Uterus (tissue), 3 donors: ENCODE measurements at regions not wholly inside any gene's neighbourhood (a gene's known extent, or its start where the extent isn't known, plus 50 kb on each side); places are given as distances from the start of the nearest gene placed in this dataset.

Source experiments
- DNase-seq, 2 donors: peaks; one replicate each; pipeline ENCODE4 v3.0.0-alpha.2; 2019 to 2020
- H3K27ac ChIP-seq, 2 donors: fragments of 200-600 bp; sonication (generic); 1 replicate in 1 of 2; 2 replicates in 1 of 2; pipeline ENCODE4 v1.5.1; 2016 to 2018
- H3K27me3 ChIP-seq, 2 donors: fragments of 200-600 bp; sonication (generic); one replicate each; pipeline ENCODE4 v1.5.1; 2018 to 2019; ENCODE audit warnings: control low read depth in 1 of 2
- H3K36me3 ChIP-seq, 2 donors: fragments of 200-600 bp; sonication (generic); one replicate each; pipeline ENCODE4 v1.5.1; 2019; ENCODE audit warnings: control low read depth in 1 of 2
- H3K4me1 ChIP-seq, 2 donors: fragments of 200-600 bp; sonication (generic); one replicate each; pipeline ENCODE4 v1.5.1; 2018 to 2019; ENCODE audit warnings: control low read depth in 1 of 2
- H3K4me3 ChIP-seq, 2 donors: fragments of 200-600 bp; sonication (generic); 1 replicate in 1 of 2; 2 replicates in 1 of 2; pipeline ENCODE4 v1.5.1; 2018 to 2019; ENCODE audit warnings: mild to moderate bottlenecking in 1 of 2
- H3K9me3 ChIP-seq, 2 donors: fragments of 200-600 bp; sonication (generic); one replicate each; pipeline ENCODE4 v1.5.1; 2019; ENCODE audit warnings: control low read depth in 1 of 2
- CTCF ChIP-seq, 4 experiments: fragments of 200-600 bp in 2 of 4; fragments of 450-650 bp in 2 of 4; sonication (generic) in 2 of 4; IDR thresholded peaks; one replicate each; pipeline ENCODE4 v1.5.1; 2016 to 2019; ENCODE audit warnings: antibody characterized with exemption in 4 of 4, mild to moderate bottlenecking in 2 of 4, moderate library complexity in 1 of 4
- POLR2A ChIP-seq, 2 donors: fragments of 450-650 bp; IDR thresholded peaks; one replicate each; pipeline ENCODE4 v1.6.1; 2016; ENCODE audit warnings: antibody characterized with exemption in 2 of 2, mild to moderate bottlenecking in 1 of 2, moderate library complexity in 1 of 2
- intact Hi-C: fragments of 100-400 bp; cut with DNase I; formaldehyde crosslinking; loops from one replicate; pipeline ENCODE4 v1.15.1; 2023; ENCODE audit warnings: low total_unique reads
- donor health status: DM: yes; HTN: yes; CAD: no.

- intact Hi-C loops: no loop called here
- H3K4me3 ChIP-seq: no peak overlapping the region
- no peak for TF ChIP-seq CTCF (IDR thresholded peaks at IDR 0.05)
- TF ChIP-seq POLR2A (IDR thresholded peaks at IDR 0.05): no peak
Measured at GRCh38 chr15:87792250-87793040, 464.1 kb downstream of the NTRK3 start.

DNA sequence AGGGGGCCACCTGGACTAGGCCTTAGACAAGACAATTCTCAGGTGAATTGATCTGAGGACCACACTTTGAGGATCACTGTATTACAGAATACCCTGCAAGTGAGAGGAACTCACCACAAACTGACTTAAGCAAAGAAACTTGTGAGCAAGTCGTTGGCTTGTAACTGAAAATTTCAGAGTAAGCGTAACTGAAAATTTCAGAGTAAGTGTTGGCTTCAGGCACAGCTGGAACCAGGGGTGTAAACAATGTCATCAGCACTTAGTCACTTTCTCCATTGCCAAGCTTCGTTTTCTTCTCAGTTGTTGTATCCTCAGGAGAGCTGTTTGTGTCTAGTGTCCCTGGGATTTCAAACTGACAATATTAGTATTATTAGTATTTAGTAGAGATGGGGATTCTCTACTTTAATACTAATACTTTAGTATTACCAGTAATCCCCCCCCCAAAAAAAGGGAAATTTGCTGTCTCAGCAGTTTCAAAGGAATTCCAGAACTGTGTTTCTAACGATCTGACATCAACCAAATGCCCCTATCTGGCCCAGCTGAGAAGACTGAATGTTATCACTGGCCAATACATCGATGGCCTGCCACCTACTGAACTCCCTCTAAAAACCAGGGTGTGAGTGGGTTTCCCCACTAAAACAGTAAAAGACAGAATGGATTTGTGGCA, 474.4 kb downstream of the NTRK3 start:
- Histone ChIP-seq H3K4me3 (no peak overlapping the region), H3K9me3 (no peaks in the 10 kb centered on the region), H3K27ac (no peak overlapping the region), H3K36me3 (no peaks in the 10 kb centered on the region), H3K4me1 (no peaks in the 10 kb centered on the region), H3K27me3 (no peaks in the 10 kb centered on the region)
- no peak for TF ChIP-seq POLR2A (IDR thresholded peaks at IDR 0.05)
- no peak for TF ChIP-seq CTCF (IDR thresholded peaks at IDR 0.05)
- DNase-seq: no peak
- intact Hi-C loops: no loop called here

More at GRCh38 chr15:87792250-87793040, 464.1 kb downstream of the NTRK3 start:
- Histone ChIP-seq H3K9me3 (no peaks in the 10 kb centered on the region), H3K4me1 (no peaks in the 10 kb centered on the region), H3K27ac (no peak overlapping the region), H3K27me3 (no peaks in the 10 kb centered on the region), H3K36me3 (no peaks in the 10 kb centered on the region)
- DNase-seq: no peak

DNA sequence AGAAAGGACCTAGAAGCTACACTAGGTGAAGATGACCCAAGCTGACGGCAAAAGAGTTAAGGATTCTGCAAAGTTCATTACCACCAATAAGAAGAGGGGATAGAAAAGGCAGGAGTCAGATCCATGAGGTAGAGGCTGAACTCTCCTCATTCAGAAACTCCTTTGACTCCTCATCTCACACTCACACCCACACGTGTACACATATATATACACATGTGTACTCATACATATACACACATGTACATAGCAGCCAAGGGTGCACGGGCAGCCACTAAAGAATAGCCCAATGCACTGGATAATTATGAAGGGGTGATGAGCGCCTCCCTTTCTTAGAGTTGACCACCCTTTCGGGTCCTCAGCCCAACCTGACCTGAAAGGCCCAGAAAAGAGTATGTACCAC, 476.8 kb downstream of the NTRK3 start:
- Histone ChIP-seq H3K27ac (no peak overlapping the region), H3K4me3 (no peak overlapping the region), H3K36me3 (no peaks in the 10 kb centered on the region), H3K9me3 (no peaks in the 10 kb centered on the region), H3K4me1 (no peaks in the 10 kb centered on the region), H3K27me3 (no peaks in the 10 kb centered on the region)
- intact Hi-C loops: no loop called here
- TF ChIP-seq CTCF (IDR thresholded peaks at IDR 0.05): no peak
- TF ChIP-seq POLR2A (IDR thresholded peaks at IDR 0.05): no peak
- no peak for DNase-seq

GRCh38 chr15:87778358-87778757, 478.2 kb downstream of the NTRK3 start:
- Histone ChIP-seq H3K27ac (no peak overlapping the region), H3K4me1 (no peaks in the 10 kb centered on the region), H3K9me3 (no peaks in the 10 kb centered on the region), H3K36me3 (no peaks in the 10 kb centered on the region), H3K4me3 (no peak overlapping the region), H3K27me3 (no peaks in the 10 kb centered on the region)
- no peak for DNase-seq
- intact Hi-C loops: no loop called here
- TF ChIP-seq CTCF (IDR thresholded peaks at IDR 0.05): no peak
- no peak for TF ChIP-seq POLR2A (IDR thresholded peaks at IDR 0.05)

- Histone ChIP-seq H3K36me3 (no peaks in the 10 kb centered on the region), H3K4me1 (no peaks in the 10 kb centered on the region), H3K4me3 (no peak overlapping the region), H3K27me3 (no peaks in the 10 kb centered on the region), H3K9me3 (no peaks in the 10 kb centered on the region), H3K27ac (no peak overlapping the region)
- no peak for TF ChIP-seq POLR2A (IDR thresholded peaks at IDR 0.05)
- TF ChIP-seq CTCF (IDR thresholded peaks at IDR 0.05): no peak
- no peak for DNase-seq
- intact Hi-C loops: no loop called here
Measured at GRCh38 chr15:87777054-87777561, 479.4 kb downstream of the NTRK3 start.
